Liver (tissue), 8 donors: ENCODE measurements at regions not wholly inside any gene's neighbourhood (a gene's known extent, or its start where the extent isn't known, plus 50 kb on each side); places are given as distances from the start of the nearest gene placed in this dataset.

ENCODE experiments used
- DNase-seq: peaks from one replicate; pipeline ENCODE4 v3.0.0-alpha.2; 2017; ENCODE audit warnings: low spot score
- H3K27ac ChIP-seq, 2 donors: one replicate each; pipeline ENCODE4 v1.7.0; 2013; ENCODE audit warnings: inconsistent platforms in 2 of 2, low read length in 2 of 2, control low read depth in 1 of 2, low read depth in 1 of 2, mild to moderate bottlenecking in 1 of 2
- H3K27me3 ChIP-seq, 4 donors: one replicate each; pipeline versions ENCODE4 v1.6.1 to v1.7.0; 2013; ENCODE audit warnings: low read length in 3 of 4, inconsistent platforms in 1 of 4, mild to moderate bottlenecking in 1 of 4, moderate library complexity in 1 of 4; ENCODE audit not compliant: control insufficient read depth in 4 of 4, insufficient read depth in 4 of 4
- H3K36me3 ChIP-seq, 4 donors: one replicate each; pipeline versions ENCODE4 v1.6.1 to v1.7.0; 2013; ENCODE audit warnings: low read length in 3 of 4, mild to moderate bottlenecking in 3 of 4, low read depth in 1 of 4, moderate library complexity in 1 of 4; ENCODE audit not compliant: control insufficient read depth in 4 of 4, insufficient read depth in 3 of 4
- H3K4me1 ChIP-seq, 4 donors: one replicate each; pipeline versions ENCODE4 v1.6.1 to v1.7.0; 2013; ENCODE audit warnings: low read length in 3 of 4, mild to moderate bottlenecking in 3 of 4, moderate library complexity in 1 of 4; ENCODE audit not compliant: control insufficient read depth in 4 of 4, insufficient read depth in 4 of 4
- H3K4me3 ChIP-seq, 3 donors: one replicate each; pipeline versions ENCODE4 v1.6.1 to v1.7.0; 2013; ENCODE audit warnings: low read length in 3 of 3, control low read depth in 1 of 3, low read depth in 1 of 3, mild to moderate bottlenecking in 1 of 3
- H3K9ac ChIP-seq, 2 donors: one replicate each; pipeline ENCODE4 v1.7.0; 2013; ENCODE audit warnings: low read length in 2 of 2, mild to moderate bottlenecking in 2 of 2, moderate library complexity in 2 of 2, control low read depth in 1 of 2, low read depth in 1 of 2
- H3K9me3 ChIP-seq, 4 donors: one replicate each; pipeline versions ENCODE4 v1.6.1 to v1.7.0; 2013; ENCODE audit warnings: low read length in 3 of 4; ENCODE audit not compliant: control insufficient read depth in 4 of 4
- ATF3 ChIP-seq: IDR thresholded peaks from 2 replicates; pipeline ENCODE4 v1.6.1; 2016; ENCODE audit warnings: antibody characterized with exemption
- CTCF ChIP-seq: fragments of 150-350 bp; IDR thresholded peaks from 2 replicates; pipeline ENCODE4 v1.5.1; 2017; ENCODE audit warnings: improper control_type of control experiment, low read depth, low read length; ENCODE audit not compliant: missing input control
- EGR1 ChIP-seq, 2 donors: IDR thresholded peaks; 2 replicates each; pipeline ENCODE4 v1.6.1; 2016 to 2018; ENCODE audit warnings: antibody characterized with exemption in 2 of 2, low read depth in 2 of 2
- FOXA1 ChIP-seq: IDR thresholded peaks from 2 replicates; pipeline ENCODE4 v1.6.1; 2016; ENCODE audit warnings: antibody characterized with exemption
- FOXA2 ChIP-seq: IDR thresholded peaks from 2 replicates; pipeline ENCODE4 v1.6.1; 2016; ENCODE audit warnings: antibody characterized with exemption
- GABPA ChIP-seq, 2 donors: IDR thresholded peaks in 1 of 2; conservative IDR thresholded peaks in 1 of 2; 2 replicates each; pipeline ENCODE4 v1.6.1; 2016; ENCODE audit warnings: antibody characterized with exemption in 2 of 2, mild to moderate bottlenecking in 1 of 2, moderate library complexity in 1 of 2
- HNF4A ChIP-seq, 2 donors: conservative IDR thresholded peaks; 2 replicates each; pipeline ENCODE4 v1.6.1; 2016; ENCODE audit warnings: antibody characterized with exemption in 2 of 2, mild to moderate bottlenecking in 2 of 2
- HNF4G ChIP-seq: IDR thresholded peaks from 2 replicates; pipeline ENCODE4 v1.6.1; 2016; ENCODE audit warnings: antibody characterized with exemption
- JUND ChIP-seq, 2 donors: IDR thresholded peaks; 2 replicates each; pipeline ENCODE4 v1.6.1; 2016; ENCODE audit warnings: antibody characterized with exemption in 2 of 2
- NR2F2 ChIP-seq: IDR thresholded peaks from 2 replicates; pipeline ENCODE4 v1.6.1; 2016; ENCODE audit warnings: antibody characterized with exemption
- RAD21 ChIP-seq, 2 donors: IDR thresholded peaks; 2 replicates each; pipeline ENCODE4 v1.6.1; 2016; ENCODE audit warnings: antibody characterized with exemption in 2 of 2, mild to moderate bottlenecking in 2 of 2
- REST ChIP-seq: IDR thresholded peaks from 2 replicates; pipeline ENCODE4 v1.6.1; 2016; ENCODE audit warnings: antibody characterized with exemption, mild to moderate bottlenecking
- RXRA ChIP-seq, 2 donors: IDR thresholded peaks; 2 replicates each; pipeline ENCODE4 v1.6.1; 2017 to 2018; ENCODE audit warnings: antibody characterized with exemption in 2 of 2, mild to moderate bottlenecking in 1 of 2
- SP1 ChIP-seq: IDR thresholded peaks from 2 replicates; pipeline ENCODE4 v1.6.1; 2018; ENCODE audit warnings: antibody characterized with exemption, mild to moderate bottlenecking
- TAF1 ChIP-seq: conservative IDR thresholded peaks from 2 replicates; pipeline ENCODE4 v1.6.1; 2016; ENCODE audit warnings: antibody characterized with exemption, mild to moderate bottlenecking
- WGBS: extraction: QIAGEN DNeasy Blood & Tissue Kit; methylation state at CpG from one replicate; pipeline ENCODE4 v1.1.7; 2013; 5-methylcytosine and 5-hydroxymethylcytosine counted together
- TF ChIP-seq, protein P1 (sequence below): IDR thresholded peaks from 2 replicates; pipeline ENCODE4 v1.6.1; 2016; ENCODE audit warnings: antibody characterized with exemption
- TF ChIP-seq, protein P2 (sequence below): IDR thresholded peaks from 2 replicates; pipeline ENCODE4 v1.6.1; 2016; ENCODE audit warnings: antibody characterized with exemption
- donor health status: healthy.
- donor health status: healthy.
- donor health status: healthy.
- donor health status: healthy.
- donor health status: healthy.

DNA sequence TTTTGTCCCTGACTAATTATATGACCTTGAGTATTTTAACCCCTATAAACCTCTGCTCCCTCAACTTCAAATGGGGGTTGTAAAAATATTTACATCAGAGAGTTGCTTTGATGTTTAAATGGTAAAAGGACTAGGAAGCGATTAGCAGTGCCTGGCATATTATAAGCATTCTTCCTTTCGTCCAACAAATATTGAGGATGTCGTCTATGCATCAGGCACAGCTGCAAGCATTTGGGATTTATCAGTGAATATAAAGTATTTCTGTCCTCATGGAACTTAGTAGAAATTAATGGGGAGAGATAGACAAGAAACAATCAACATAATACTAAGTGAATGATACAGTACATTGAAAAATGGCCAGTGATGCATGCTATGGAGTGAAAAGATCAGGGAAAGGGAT, 115.5 kb upstream of the EDNRA start:
- H3K9me3 ChIP-seq, result no peaks in the 10 kb centered on the region
- DNase-seq, result no peak
- no peak overlapping the region for H3K9ac ChIP-seq
- no peak for TF ChIP-seq HNF4G
- no peak for TF ChIP-seq SP1
- no peak for TF ChIP-seq TAF1
- no peak for TF ChIP-seq ATF3
- TF ChIP-seq CTCF, result no peak
- no peak for TF ChIP-seq NR2F2
- no peak for TF ChIP-seq EGR1 (IDR thresholded peaks at IDR 0.05; ENCODE audit: low read depth in 2 of 2)
- no peak overlapping the region for H3K27ac ChIP-seq
- H3K4me3 ChIP-seq, result no peak overlapping the region
- H3K27me3 ChIP-seq, result no peaks in the 10 kb centered on the region
- no peaks in the 10 kb centered on the region for H3K36me3 ChIP-seq
- WGBS, result 84% methylated on average over 3 of the region's 3 CpGs
- H3K4me1 ChIP-seq, result no peaks in the 10 kb centered on the region

DNA sequence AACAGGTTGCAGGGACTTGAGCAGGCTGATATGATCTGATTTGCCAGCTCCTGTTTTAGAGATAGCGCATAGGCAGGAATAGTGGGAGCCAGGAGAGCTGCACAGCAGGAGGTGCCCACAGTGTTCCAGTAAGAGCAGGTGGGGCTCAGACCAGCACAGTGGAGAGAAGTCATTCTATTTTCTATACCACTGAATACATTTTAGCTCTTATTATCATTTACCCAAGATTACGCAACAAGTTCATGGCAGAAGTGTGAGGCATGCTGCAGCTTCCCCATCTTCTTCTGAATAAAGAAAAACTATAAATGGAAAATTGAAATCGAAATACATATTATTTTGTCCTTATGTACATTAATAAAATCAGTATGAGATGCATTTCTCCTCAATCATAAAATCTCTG, 114.7 kb upstream of the EDNRA start:
- no peaks in the 10 kb centered on the region for H3K36me3 ChIP-seq
- no peak overlapping the region for H3K27ac ChIP-seq
- DNase-seq, result no peak
- H3K27me3 ChIP-seq, result no peaks in the 10 kb centered on the region
- no peak overlapping the region for H3K9ac ChIP-seq
- H3K4me3 ChIP-seq, result no peak overlapping the region
- H3K9me3 ChIP-seq, result no peaks in the 10 kb centered on the region
- no peak for TF ChIP-seq ATF3
- no peak for TF ChIP-seq TAF1
- no peaks in the 10 kb centered on the region for H3K4me1 ChIP-seq
- WGBS, result 73% methylated on average over 3 of the region's 3 CpGs

DNA sequence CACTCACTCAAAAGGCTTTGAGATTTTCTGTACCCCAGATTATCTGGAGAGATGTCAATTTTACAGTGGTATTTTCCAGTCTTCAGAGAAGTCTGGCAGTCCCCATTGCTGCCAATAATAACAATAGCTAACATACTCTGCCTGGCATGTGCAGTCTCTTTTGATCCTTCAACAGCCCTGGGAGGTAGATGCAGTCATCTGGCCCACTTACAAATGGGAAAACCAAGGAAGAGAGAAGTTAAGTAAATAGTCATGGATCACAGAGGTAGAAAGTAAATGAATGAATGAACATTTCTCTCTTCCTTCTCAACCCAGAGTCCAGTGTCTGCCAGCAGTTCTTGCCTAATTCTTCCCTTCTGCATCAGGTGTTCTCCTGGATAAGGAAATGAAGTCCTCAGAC, 113.0 kb upstream of the EDNRA start:
- no peak for DNase-seq
- Histone ChIP-seq H3K4me3 (no peak overlapping the region), H3K9ac (no peak overlapping the region), H3K9me3 (peaks cover 0 to under 1% (median under 1%) of the 10 kb centered on the region in 4 donors), H3K27ac (no peak overlapping the region), H3K4me1 (no peaks in the 10 kb centered on the region), H3K36me3 (no peaks in the 10 kb centered on the region), H3K27me3 (no peaks in the 10 kb centered on the region)
- TF ChIP-seq FOXA2, result no peak
- TF ChIP-seq FOXA1, result no peak
- no peak for TF ChIP-seq GABPA (IDR thresholded peaks at IDR 0.05 in 1 of 2, conservative IDR thresholded peaks at IDR 0.05 in 1 of 2)
- TF ChIP-seq, protein P1, sequence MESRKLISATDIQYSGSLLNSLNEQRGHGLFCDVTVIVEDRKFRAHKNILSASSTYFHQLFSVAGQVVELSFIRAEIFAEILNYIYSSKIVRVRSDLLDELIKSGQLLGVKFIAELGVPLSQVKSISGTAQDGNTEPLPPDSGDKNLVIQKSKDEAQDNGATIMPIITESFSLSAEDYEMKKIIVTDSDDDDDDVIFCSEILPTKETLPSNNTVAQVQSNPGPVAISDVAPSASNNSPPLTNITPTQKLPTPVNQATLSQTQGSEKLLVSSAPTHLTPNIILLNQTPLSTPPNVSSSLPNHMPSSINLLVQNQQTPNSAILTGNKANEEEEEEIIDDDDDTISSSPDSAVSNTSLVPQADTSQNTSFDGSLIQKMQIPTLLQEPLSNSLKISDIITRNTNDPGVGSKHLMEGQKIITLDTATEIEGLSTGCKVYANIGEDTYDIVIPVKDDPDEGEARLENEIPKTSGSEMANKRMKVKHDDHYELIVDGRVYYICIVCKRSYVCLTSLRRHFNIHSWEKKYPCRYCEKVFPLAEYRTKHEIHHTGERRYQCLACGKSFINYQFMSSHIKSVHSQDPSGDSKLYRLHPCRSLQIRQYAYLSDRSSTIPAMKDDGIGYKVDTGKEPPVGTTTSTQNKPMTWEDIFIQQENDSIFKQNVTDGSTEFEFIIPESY, result no peak
- TF ChIP-seq SP1, result no peak
- TF ChIP-seq NR2F2, result no peak
- no peak for TF ChIP-seq HNF4G
- TF ChIP-seq TAF1, result no peak
- no peak for TF ChIP-seq EGR1 (IDR thresholded peaks at IDR 0.05; ENCODE audit: low read depth in 2 of 2)
- TF ChIP-seq REST, result no peak
- no peak for TF ChIP-seq JUND (IDR thresholded peaks at IDR 0.05)
- TF ChIP-seq, protein P2, sequence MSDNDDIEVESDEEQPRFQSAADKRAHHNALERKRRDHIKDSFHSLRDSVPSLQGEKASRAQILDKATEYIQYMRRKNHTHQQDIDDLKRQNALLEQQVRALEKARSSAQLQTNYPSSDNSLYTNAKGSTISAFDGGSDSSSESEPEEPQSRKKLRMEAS, result no peak
- TF ChIP-seq RAD21 (IDR thresholded peaks at IDR 0.05), result no peak
- no peak for TF ChIP-seq HNF4A (conservative IDR thresholded peaks at IDR 0.05)
- no peak for TF ChIP-seq RXRA (IDR thresholded peaks at IDR 0.05)
- no peak for TF ChIP-seq ATF3
- no peak for TF ChIP-seq CTCF
